ENCODE measurements at regions not wholly inside any gene's neighbourhood (a gene's known extent, or its start where the extent isn't known, plus 50 kb on each side); places are given as distances from the start of the nearest gene placed in this dataset.

DNA sequence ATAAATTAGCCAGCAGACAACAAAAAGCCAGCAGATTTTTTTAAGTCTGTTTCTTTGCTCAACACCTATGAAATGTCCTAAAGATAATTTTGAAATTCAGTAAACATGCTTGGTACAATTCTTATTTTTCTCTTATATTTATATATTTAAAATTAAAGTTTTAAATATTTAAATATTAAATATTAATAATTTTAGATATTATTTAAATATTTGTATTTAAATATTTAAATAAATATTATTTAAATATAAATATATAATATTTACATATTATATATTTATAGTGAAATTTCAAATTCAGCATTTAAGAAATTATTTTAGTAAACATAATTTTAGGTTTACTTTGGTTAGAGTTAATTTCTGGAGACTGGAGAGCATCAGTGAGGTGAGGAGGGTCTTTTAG lies 1554.2 kb downstream of the NCAM2 start:
- no peak overlapping the region for H3K4me3 ChIP-seq (ENCODE audit: low read depth, low read length)
- TF ChIP-seq, protein P1, sequence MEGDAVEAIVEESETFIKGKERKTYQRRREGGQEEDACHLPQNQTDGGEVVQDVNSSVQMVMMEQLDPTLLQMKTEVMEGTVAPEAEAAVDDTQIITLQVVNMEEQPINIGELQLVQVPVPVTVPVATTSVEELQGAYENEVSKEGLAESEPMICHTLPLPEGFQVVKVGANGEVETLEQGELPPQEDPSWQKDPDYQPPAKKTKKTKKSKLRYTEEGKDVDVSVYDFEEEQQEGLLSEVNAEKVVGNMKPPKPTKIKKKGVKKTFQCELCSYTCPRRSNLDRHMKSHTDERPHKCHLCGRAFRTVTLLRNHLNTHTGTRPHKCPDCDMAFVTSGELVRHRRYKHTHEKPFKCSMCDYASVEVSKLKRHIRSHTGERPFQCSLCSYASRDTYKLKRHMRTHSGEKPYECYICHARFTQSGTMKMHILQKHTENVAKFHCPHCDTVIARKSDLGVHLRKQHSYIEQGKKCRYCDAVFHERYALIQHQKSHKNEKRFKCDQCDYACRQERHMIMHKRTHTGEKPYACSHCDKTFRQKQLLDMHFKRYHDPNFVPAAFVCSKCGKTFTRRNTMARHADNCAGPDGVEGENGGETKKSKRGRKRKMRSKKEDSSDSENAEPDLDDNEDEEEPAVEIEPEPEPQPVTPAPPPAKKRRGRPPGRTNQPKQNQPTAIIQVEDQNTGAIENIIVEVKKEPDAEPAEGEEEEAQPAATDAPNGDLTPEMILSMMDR (conservative IDR thresholded peaks at IDR 0.05; ENCODE audit: low read depth, low read length), result no peak

DNA sequence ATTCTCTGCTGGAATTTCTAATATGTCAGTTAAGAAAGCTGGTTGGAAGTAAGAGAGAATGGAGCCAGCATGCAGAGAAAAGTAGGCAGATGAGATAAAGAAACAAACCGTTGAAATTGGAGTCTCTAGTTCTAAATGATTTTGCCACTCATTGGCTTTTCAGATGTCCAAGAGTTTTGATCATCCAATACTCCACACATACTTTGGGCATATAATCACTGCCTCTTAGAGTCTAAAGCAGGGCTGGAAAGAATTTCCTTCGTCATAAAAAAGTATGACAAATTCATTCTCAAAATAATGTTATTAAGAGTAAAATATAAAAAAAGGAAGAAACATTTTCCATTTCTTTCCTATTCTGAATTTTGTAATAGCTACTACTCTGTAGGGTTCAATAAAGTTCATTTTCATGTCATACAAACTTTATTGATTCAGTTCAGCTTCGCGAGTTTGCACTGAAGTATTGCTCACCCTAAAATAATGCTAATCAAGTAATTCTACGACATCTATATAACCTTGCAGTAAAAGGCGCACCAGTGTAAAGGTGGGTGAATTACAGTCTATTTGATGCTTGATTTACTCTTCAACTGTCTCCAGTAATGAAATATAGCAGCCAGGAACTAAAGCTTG lies 1556.6 kb downstream of the NCAM2 start:
- no peak overlapping the region for H3K4me3 ChIP-seq (ENCODE audit: low read depth, low read length)
- no peak for DNase-seq (ENCODE audit: low read depth)
- TF ChIP-seq, protein P1 (conservative IDR thresholded peaks at IDR 0.05; ENCODE audit: low read depth, low read length), result no peak

More for the DNA sequence above, 1554.2 kb downstream of the NCAM2 start:
- no peak for DNase-seq (ENCODE audit: low read depth)

DNA sequence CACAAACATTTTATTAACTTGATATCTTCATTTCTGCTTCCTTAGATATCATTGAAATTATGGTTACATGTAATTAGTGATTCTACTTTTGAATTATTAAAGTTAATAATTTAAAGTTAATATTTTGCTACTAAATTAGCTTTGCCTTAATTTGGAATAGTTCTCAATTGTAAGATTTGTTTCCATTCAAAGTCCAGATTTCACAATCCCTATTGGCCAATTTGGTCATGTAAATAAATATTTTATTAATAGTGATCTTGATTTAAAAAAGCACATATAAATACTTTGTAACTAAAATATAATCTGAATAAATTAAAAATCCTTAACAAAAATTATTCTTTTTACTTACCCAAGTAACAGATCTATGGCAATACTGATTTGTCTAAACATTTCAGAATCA lies 1558.6 kb downstream of the NCAM2 start:
- no peak overlapping the region for H3K4me3 ChIP-seq (ENCODE audit: low read depth, low read length)
- DNase-seq (ENCODE audit: low read depth), result no peak
- TF ChIP-seq, protein P1 (conservative IDR thresholded peaks at IDR 0.05; ENCODE audit: low read depth, low read length), result no peak

DNA sequence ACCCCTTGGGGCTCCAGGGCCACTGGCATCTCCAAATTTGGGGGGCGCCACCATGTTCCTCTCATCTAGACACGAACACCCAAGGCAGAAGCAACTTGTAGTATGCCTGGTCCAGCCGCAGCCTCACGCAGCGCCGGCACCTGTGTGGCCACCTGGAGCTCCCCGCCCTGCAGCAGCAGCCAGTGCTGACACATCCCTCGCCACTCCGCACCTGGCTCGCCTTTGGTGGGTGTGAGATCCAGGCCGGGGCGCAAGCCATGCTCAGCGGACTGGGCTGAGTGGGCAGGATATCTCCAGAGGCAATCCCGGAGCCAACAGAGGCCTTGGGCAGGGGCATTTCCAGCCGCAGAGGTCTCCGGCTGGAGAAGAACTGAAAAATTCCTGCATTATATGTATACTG lies 1563.7 kb downstream of the NCAM2 start:
- no peak overlapping the region for H3K4me3 ChIP-seq (ENCODE audit: low read depth, low read length)
- DNase-seq (ENCODE audit: low read depth), result no peak
- TF ChIP-seq, protein P1 (conservative IDR thresholded peaks at IDR 0.05; ENCODE audit: low read depth, low read length), result no peak

DNA sequence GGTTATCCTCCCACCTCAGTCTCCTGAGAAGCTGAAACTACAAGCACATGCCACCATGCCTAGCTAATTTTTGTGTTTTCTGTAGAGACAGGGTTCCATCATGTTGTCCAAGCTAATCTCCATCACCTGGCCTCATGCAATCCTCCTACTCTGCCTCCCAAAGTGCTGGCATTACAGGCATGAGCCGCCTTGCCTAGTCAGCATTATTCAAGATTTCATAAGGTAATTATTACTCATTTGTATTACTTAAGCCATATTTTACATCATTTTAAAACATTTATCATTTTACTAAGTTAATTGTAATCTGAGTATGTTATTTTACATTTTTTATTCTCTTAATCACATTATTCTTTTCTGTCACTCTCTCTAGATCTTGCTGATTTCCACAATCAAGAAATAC lies 1575.6 kb downstream of the NCAM2 start:
- no peak overlapping the region for H3K4me3 ChIP-seq (ENCODE audit: low read depth, low read length)
- TF ChIP-seq, protein P1 (conservative IDR thresholded peaks at IDR 0.05; ENCODE audit: low read depth, low read length), result no peak
- no peak for DNase-seq (ENCODE audit: low read depth)

DNA sequence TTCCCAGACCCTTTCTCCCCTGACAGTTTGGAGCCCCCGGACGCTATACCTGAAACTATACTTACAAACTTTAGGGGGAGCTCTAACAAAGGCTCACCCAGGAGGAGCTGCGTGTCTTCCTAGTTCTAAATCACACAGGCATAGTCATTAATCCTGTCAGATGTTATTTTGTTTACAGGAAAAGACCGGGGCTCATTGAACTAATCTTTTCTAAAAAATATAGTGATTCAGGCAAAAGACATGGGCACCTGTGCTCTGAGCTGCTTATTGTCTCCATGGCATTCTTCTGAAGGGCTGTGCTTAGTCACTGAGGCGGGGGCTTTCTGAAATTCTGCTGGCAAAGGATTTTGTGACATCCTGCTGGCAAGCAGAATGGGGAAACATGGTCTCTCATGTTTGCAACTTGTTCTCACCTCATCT lies 1577.0 kb downstream of the NCAM2 start:
- TF ChIP-seq, protein P1 (conservative IDR thresholded peaks at IDR 0.05; ENCODE audit: low read depth, low read length), result peak; percentile 23
- peak; percentile 2 for DNase-seq (ENCODE audit: low read depth)
- no peak overlapping the region for H3K4me3 ChIP-seq (ENCODE audit: low read depth, low read length)

DNA sequence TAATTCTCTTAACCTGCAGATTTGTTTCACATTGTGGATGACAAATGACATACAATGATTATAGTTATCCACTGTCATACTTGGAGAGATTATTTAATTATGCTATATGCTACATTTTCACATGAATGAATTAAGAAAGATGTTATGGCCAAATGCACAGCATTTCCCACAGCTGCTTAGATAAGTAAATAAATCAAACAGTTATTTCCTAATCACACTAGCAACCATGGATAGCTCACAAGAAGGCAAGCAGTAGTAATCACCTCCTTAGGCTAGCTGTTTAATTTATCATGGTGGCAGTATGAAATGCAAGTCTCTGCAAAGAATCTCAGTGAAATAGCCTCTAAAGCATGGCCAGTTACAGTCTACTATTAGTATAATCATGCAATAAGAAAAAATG lies 1581.5 kb downstream of the NCAM2 start:
- TF ChIP-seq, protein P1 (conservative IDR thresholded peaks at IDR 0.05; ENCODE audit: low read depth, low read length), result no peak
- no peak overlapping the region for H3K4me3 ChIP-seq (ENCODE audit: low read depth, low read length)
- DNase-seq (ENCODE audit: low read depth), result no peak
